Progenitor cell of endocrine pancreas (in vitro differentiated cells): ENCODE measurements at regions not wholly inside any gene's neighbourhood (a gene's known extent, or its start where the extent isn't known, plus 50 kb on each side); places are given as distances from the start of the nearest gene placed in this dataset.
A peak's percentile ranks its signal among the peaks of the same experiment; 100 is the strongest.
"Not testable (repeated sequence)": the region's sequence is repeated elsewhere in the genome, so short reads cannot be mapped to it uniquely, and the experiment has no call there.

Experiments
- DNase-seq: peaks from one replicate; pipeline ENCODE4 v3.0.0; 2021; ENCODE audit warnings: low spot score; ENCODE audit not compliant: unreplicated experiment
- H3K27ac Mint-ChIP-seq: 2 replicates; pipeline ENCODE4 v1.8.0; 2021; ENCODE audit warnings: mild to moderate bottlenecking, moderate library complexity, mixed read lengths
- H3K27me3 Mint-ChIP-seq: 2 replicates; pipeline ENCODE4 v1.8.0; 2021; ENCODE audit warnings: mixed read lengths
- H3K36me3 Mint-ChIP-seq: 2 replicates; pipeline ENCODE4 v1.8.0; 2022; ENCODE audit warnings: mixed read lengths; ENCODE audit not compliant: insufficient read depth
- H3K4me1 Mint-ChIP-seq: 2 replicates; pipeline ENCODE4 v1.8.0; 2021; ENCODE audit warnings: low read depth, mixed read lengths
- H3K4me3 Mint-ChIP-seq: 2 replicates; pipeline ENCODE4 v1.8.0; 2021; ENCODE audit warnings: low read depth, mild to moderate bottlenecking, moderate library complexity, mixed read lengths
- H3K9me3 Mint-ChIP-seq: 2 replicates; pipeline ENCODE4 v1.8.0; 2021; ENCODE audit warnings: low read depth, mixed read lengths
- TF ChIP-seq, protein P1 (sequence below): fragments of 200-600 bp; sonication (generic); IDR thresholded peaks from one replicate; pipeline ENCODE4 v1.5.0; 2021; ENCODE audit warnings: antibody characterized with exemption, mild to moderate bottlenecking; ENCODE audit not compliant: unreplicated experiment

- TF ChIP-seq, protein P1, sequence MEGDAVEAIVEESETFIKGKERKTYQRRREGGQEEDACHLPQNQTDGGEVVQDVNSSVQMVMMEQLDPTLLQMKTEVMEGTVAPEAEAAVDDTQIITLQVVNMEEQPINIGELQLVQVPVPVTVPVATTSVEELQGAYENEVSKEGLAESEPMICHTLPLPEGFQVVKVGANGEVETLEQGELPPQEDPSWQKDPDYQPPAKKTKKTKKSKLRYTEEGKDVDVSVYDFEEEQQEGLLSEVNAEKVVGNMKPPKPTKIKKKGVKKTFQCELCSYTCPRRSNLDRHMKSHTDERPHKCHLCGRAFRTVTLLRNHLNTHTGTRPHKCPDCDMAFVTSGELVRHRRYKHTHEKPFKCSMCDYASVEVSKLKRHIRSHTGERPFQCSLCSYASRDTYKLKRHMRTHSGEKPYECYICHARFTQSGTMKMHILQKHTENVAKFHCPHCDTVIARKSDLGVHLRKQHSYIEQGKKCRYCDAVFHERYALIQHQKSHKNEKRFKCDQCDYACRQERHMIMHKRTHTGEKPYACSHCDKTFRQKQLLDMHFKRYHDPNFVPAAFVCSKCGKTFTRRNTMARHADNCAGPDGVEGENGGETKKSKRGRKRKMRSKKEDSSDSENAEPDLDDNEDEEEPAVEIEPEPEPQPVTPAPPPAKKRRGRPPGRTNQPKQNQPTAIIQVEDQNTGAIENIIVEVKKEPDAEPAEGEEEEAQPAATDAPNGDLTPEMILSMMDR = no peak
- DNase-seq = no peak
- Mint-ChIP-seq H3K4me3 (no peak overlapping the region), H3K27ac (peak overlapping the region; percentile 43), H3K36me3 (peaks cover 19% of the 10 kb centered on the region), H3K27me3 (no peaks in the 10 kb centered on the region), H3K9me3 (no peaks in the 10 kb centered on the region), H3K4me1 (peaks cover 11% of the 10 kb centered on the region)
Measured at GRCh38 chr17:83025636-83026280, 53.7 kb upstream of the METRNL start.

DNA sequence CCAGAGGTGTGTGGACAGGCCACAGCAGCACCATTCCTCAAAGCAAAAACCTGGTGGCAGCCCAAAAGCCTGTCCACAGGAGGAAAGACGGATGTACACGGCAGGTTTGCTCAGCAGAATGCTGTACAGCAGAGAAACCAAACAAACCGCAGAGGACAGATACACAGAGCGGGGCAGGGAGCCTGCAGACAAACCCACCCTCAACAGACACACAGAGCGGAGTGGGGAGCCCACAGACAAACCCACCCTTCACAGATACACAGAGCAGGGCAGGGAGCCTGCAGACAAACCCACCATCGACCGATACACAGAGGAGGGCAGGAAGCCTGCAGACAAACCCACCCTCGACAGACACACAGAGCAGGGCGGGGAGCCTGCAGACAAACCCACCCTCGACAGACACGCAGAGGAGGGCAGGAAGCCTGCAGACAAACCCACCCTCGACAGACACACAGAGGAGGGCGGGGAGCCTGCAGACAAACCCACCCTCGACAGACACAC, 53.0 kb upstream of the METRNL start:
- DNase-seq = no peak

GRCh38 chr17:83026921-83027320, 52.5 kb upstream of the METRNL start:
- Mint-ChIP-seq H3K4me1 (peaks cover 11% of the 10 kb centered on the region), H3K36me3 (peaks cover 19% of the 10 kb centered on the region)
- not testable (repeated sequence) for DNase-seq, H3K27me3 Mint-ChIP-seq, H3K27ac Mint-ChIP-seq, H3K9me3 Mint-ChIP-seq, H3K4me3 Mint-ChIP-seq

More for the DNA sequence above, 53.0 kb upstream of the METRNL start:
- Mint-ChIP-seq H3K36me3 (peaks cover 19% of the 10 kb centered on the region), H3K27me3 (no peaks in the 10 kb centered on the region), H3K27ac (peak overlapping the region; percentile 43), H3K4me3 (no peak overlapping the region), H3K9me3 (no peaks in the 10 kb centered on the region), H3K4me1 (peaks cover 11% of the 10 kb centered on the region)
- TF ChIP-seq, protein P1 = no peak

- Mint-ChIP-seq H3K27ac (no peak overlapping the region), H3K36me3 (peaks cover 20% of the 10 kb centered on the region), H3K27me3 (no peaks in the 10 kb centered on the region), H3K4me1 (peaks cover 6% of the 10 kb centered on the region), H3K9me3 (no peaks in the 10 kb centered on the region), H3K4me3 (no peak overlapping the region)
- TF ChIP-seq, protein P1 = no peak
- no peak for DNase-seq
Measured at GRCh38 chr17:83028851-83029250, 50.6 kb upstream of the METRNL start.

GRCh38 chr17:83029571-83029970, 49.8 kb upstream of the METRNL start:
- TF ChIP-seq, protein P1 = no peak
- no peaks in the 10 kb centered on the region for H3K27me3 Mint-ChIP-seq
- DNase-seq = no peak
- H3K36me3 Mint-ChIP-seq = peaks cover 25% of the 10 kb centered on the region
- no peaks in the 10 kb centered on the region for H3K9me3 Mint-ChIP-seq
- peaks cover 6% of the 10 kb centered on the region for H3K4me1 Mint-ChIP-seq
- no peak overlapping the region for H3K4me3 Mint-ChIP-seq
- no peak overlapping the region for H3K27ac Mint-ChIP-seq
